DOHH2 (cell line): ENCODE measurements at regions not wholly inside any gene's neighbourhood (a gene's known extent, or its start where the extent isn't known, plus 50 kb on each side); places are given as distances from the start of the nearest gene placed in this dataset.

Experiments
- H3F3A ChIP-seq: fragments of 200-600 bp; sonication (generic), shearing (Covaris generic); 2 replicates; pipeline ENCODE4 v1.6.0; 2016; ENCODE audit warnings: antibody characterized with exemption, mild to moderate bottlenecking; ENCODE audit not compliant: control insufficient read depth, insufficient read depth
- H3K27ac ChIP-seq: fragments of 200-600 bp; sonication (generic); 2 replicates; pipeline ENCODE4 v1.5.1; 2014; ENCODE audit warnings: low read depth, mild to moderate bottlenecking, low read length, moderate library complexity
- H3K27me3 ChIP-seq: fragments of 200-600 bp; sonication (generic); 2 replicates; pipeline ENCODE4 v1.6.1; 2014; ENCODE audit warnings: mild to moderate bottlenecking, low read length, mixed read lengths; ENCODE audit not compliant: control insufficient read depth
- H3K36me3 ChIP-seq: fragments of 200-600 bp; sonication (generic); 2 replicates; pipeline ENCODE4 v1.6.1; 2014; ENCODE audit warnings: mild to moderate bottlenecking, low read length, moderate library complexity, mixed read lengths; ENCODE audit not compliant: control insufficient read depth
- H3K4me1 ChIP-seq: fragments of 200-600 bp; sonication (generic); 2 replicates; pipeline ENCODE4 v1.6.1; 2014; ENCODE audit warnings: mild to moderate bottlenecking, low read length, mixed read lengths; ENCODE audit not compliant: control insufficient read depth
- H3K4me2 ChIP-seq: fragments of 200-600 bp; sonication (generic); 2 replicates; pipeline ENCODE4 v1.6.0; 2014; ENCODE audit warnings: mild to moderate bottlenecking, low read length, moderate library complexity
- H3K4me3 ChIP-seq: fragments of 200-600 bp; sonication (generic); 2 replicates; pipeline ENCODE4 v1.5.1; 2014; ENCODE audit warnings: mild to moderate bottlenecking, low read length, mixed read lengths
- H3K79me2 ChIP-seq: fragments of 200-600 bp; sonication (generic); 2 replicates; pipeline ENCODE4 v1.6.1; 2014; ENCODE audit warnings: mild to moderate bottlenecking, low read length, mixed read lengths; ENCODE audit not compliant: control insufficient read depth
- H3K9me2 ChIP-seq: fragments of 200-600 bp; sonication (generic); replicated peaks from 2 replicates; pipeline ENCODE4 v1.6.1; 2014; ENCODE audit warnings: mild to moderate bottlenecking, low read length, mixed read lengths; ENCODE audit not compliant: control insufficient read depth
- H3K9me3 ChIP-seq: fragments of 200-600 bp; sonication (generic); 2 replicates; pipeline ENCODE4 v1.6.1; 2014; ENCODE audit warnings: antibody characterized with exemption, low read length, mixed read lengths; ENCODE audit not compliant: control insufficient read depth, insufficient read depth
- H4K20me1 ChIP-seq: fragments of 200-600 bp; sonication (generic); 2 replicates; pipeline ENCODE4 v1.6.0; 2014; ENCODE audit warnings: low read depth, mild to moderate bottlenecking, antibody characterized with exemption, low read length, moderate library complexity; ENCODE audit not compliant: control insufficient read depth, insufficient read depth
- CTCF ChIP-seq: fragments of 200-600 bp; sonication (generic); IDR thresholded peaks from one replicate; pipeline ENCODE4 v1.5.1; 2014; ENCODE audit warnings: antibody characterized with exemption, mild to moderate bottlenecking, low read depth, low read length; ENCODE audit not compliant: poor library complexity, severe bottlenecking
- EZH2phosphoT487 ChIP-seq: fragments of 200-600 bp; sonication (generic); IDR thresholded peaks from 2 replicates; pipeline ENCODE4 v1.6.1; 2017; ENCODE audit warnings: borderline replicate concordance, mild to moderate bottlenecking, antibody characterized with exemption, low read length, moderate library complexity, mixed read lengths

- TF ChIP-seq EZH2phosphoT487 (no peak), CTCF (no peak)
- no peaks in the 10 kb centered on the region for H3K27me3 ChIP-seq
Observed at GRCh38 chr7:98548971-98549370, 68.1 kb upstream of the NPTX2 start.

DNA sequence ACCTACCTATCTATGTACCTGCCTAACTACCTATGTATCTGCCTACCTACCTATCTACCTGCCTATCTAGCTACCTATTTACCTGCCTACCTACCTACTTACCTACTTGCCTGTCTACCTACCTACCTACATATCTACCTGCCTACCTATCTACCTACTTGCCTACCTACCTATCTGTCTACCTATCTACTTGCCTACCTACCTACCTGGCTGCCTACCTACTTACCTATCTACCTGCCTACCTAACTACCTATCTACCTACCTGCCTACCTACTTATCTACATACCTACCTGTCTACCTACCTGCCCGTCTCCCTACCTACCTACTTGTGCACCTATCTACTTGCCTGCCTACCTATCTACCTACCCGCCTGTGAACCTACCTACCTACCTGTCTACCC lies 68.7 kb upstream of the NPTX2 start:
- no peaks in the 10 kb centered on the region for H3K79me2 ChIP-seq
- peaks cover 4% of the 10 kb centered on the region; the same call in 1 of the 2 replicates for H3K9me3 ChIP-seq
- no peaks in the 10 kb centered on the region for H3K27me3 ChIP-seq
- no peak overlapping the region for H3K27ac ChIP-seq
- no peak for TF ChIP-seq CTCF
- TF ChIP-seq EZH2phosphoT487 = no peak
- no peaks in the 10 kb centered on the region for H3K9me2 ChIP-seq
- H3K36me3 ChIP-seq = no peaks in the 10 kb centered on the region
- H4K20me1 ChIP-seq = no peaks in the 10 kb centered on the region
- no peaks in the 10 kb centered on the region for H3K4me1 ChIP-seq
- H3K4me2 ChIP-seq = no peak overlapping the region
- no peaks in the 10 kb centered on the region for H3F3A ChIP-seq
- no peak overlapping the region for H3K4me3 ChIP-seq

More at GRCh38 chr7:98548971-98549370, 68.1 kb upstream of the NPTX2 start:
- Histone ChIP-seq H3K27ac (no peak overlapping the region), H3K4me2 (no peak overlapping the region), H3K4me1 (no peaks in the 10 kb centered on the region), H3K4me3 (no peak overlapping the region), H3F3A (no peaks in the 10 kb centered on the region), H3K36me3 (no peaks in the 10 kb centered on the region), H4K20me1 (no peaks in the 10 kb centered on the region), H3K9me3 (peaks cover 4% of the 10 kb centered on the region; the same call in 1 of the 2 replicates), H3K9me2 (no peaks in the 10 kb centered on the region), H3K79me2 (no peaks in the 10 kb centered on the region)

DNA sequence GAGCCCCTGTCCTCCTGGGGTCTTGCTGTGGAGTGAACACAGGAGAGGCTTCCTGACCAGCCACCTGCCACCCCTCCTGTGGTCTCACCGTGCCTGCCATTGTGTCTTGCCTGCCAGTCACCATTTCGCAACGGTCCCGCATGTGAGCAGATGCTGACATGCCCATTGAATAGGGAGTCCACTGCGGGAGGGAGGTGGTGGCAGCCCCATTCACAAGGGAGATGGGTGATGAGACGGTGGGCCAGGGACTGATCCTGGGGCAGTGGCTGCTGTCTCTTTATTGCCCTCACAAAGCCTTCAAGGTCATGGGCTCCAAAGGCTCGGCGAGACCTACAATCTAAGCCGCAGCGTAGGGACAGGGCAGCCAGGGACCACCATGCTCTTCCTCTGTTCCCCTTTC lies 76.0 kb upstream of the NPTX2 start:
- H3K9me3 ChIP-seq = no peaks in the 10 kb centered on the region
- no peak overlapping the region for H3K4me3 ChIP-seq
- H3K79me2 ChIP-seq = no peaks in the 10 kb centered on the region
- TF ChIP-seq CTCF (no peak), EZH2phosphoT487 (no peak)
- no peak overlapping the region for H3K4me2 ChIP-seq
- no peak overlapping the region for H3K27ac ChIP-seq
- H4K20me1 ChIP-seq = no peaks in the 10 kb centered on the region
- no peaks in the 10 kb centered on the region for H3K9me2 ChIP-seq
- H3K4me1 ChIP-seq = peaks cover 8% of the 10 kb centered on the region
- 0 out of 2 replicates have a peak, but pooled peaks cover 3% of the 10 kb centered on the region for H3K27me3 ChIP-seq
- H3K36me3 ChIP-seq = no peaks in the 10 kb centered on the region
- H3F3A ChIP-seq = no peaks in the 10 kb centered on the region
